Amygdala (tissue), 56 donors: ENCODE measurements at regions not wholly inside any gene's neighbourhood (a gene's known extent, or its start where the extent isn't known, plus 50 kb on each side); places are given as distances from the start of the nearest gene placed in this dataset.
"Not testable (repeated sequence)": the region's sequence is repeated elsewhere in the genome, so short reads cannot be mapped to it uniquely, and the experiment has no call there.

Experiments used
- DNase-seq, 56 donors: peaks; one replicate each; lab custom pipeline; 2025; lab: John Stamatoyannopoulos, UW

- not testable (repeated sequence) for DNase-seq
Observed at GRCh38 chr2:132068407-132068806, 93.3 kb downstream of the ANKRD30BL start.

DNA sequence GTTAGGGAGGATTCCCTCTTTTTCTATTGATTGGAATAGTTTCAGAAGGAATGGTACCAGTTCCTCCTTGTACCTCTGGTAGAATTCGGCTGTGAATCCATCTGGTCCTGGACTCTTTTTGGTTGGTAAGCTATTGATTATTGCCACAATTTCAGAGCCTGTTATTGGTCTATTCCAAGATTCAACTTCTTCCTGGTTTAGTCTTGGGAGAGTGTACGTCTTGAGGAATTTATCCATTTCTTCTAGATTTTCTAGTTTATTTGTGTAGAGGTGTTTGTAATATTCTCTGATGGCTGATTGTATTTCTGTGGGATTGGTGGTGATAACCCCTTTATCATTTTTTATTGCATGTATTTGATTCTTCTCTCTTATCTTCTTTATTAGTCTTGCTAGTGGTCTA, 96.4 kb downstream of the ANKRD30BL start:
- not testable (repeated sequence) for DNase-seq

DNA sequence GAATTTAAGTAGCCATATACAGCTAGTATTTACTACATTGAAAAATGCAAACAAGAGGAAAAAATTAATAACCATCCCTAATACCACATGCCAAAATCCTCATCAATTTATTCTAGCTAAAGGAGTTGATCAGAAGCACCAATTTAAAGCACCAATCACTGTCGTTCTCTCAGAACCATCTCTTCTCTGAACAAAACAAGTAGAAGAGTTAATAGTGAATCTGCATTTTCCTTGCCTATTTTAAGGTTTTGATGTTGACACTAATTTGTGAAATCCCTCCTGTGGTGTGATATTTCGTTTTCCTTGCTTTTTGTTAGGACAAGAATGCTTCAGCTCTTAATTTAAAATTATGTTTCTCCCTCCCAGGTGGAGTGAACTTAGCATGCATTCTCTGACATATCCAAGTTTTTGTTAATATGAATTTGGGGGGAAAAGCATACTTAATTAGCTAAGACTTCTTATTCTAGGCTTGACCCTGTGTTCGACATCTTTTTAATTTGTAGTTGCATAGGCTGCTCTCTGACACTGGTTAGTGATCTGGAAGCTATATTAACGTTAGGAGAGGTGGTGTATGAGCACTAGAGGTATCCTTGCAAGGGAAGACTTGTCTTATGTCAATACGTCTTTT, 122.0 kb downstream of the ANKRD30BL start:
- not testable (repeated sequence) for DNase-seq

DNA sequence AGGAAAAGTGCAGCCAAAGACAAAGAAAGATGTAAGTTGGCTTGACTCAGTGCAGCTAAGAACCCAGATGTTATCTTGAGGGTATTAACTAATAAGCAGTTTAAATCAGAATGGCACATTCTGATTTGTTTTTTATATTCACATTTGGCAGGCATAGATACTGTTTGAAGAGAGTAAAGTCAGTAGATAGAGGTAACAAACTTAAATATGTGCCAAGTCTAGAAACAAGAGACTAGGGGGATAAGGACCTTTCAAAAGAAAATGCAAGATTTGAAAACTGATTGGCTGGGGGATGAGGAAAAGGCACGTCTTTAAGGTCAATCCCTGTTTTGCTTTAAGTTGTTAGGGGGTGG, 122.9 kb downstream of the ANKRD30BL start:
- DNase-seq: not testable (repeated sequence)

DNA sequence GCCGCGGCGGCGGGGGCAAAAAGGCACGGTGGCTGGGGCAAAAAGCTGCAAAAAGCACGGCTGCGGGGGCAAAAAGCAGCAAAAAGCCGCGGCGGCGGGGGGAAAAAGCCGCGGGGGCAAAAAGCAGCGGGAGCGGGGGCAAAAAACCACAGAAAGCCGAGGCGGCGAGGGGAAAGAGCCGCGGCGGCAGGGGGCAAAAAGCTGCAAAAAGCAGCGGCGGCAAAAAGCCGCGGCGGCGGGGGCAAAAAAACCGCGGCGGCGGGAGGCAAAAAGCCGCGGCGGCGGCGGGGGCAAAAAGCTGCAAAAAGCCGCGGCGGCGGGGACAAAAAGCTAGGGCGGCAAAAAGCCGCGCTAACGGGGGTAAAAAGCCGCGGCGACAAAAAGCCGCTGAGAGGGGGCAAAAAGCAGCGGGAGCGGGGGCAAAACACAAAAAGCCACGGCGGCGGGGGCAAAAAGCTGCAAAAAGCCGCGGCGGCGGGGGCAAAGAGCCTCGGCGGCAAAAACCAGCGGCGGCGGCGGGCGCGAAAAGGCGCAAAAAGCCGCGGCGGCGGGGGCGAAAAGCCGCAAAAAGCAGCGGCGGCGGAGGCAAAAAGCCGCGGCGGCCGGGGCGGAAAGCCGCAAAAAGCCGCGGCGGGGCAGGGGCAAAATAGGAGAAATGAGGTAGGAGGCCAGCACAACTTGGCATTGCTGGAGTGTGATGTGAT, 123.4 kb downstream of the ANKRD30BL start:
- no peak for DNase-seq

DNA sequence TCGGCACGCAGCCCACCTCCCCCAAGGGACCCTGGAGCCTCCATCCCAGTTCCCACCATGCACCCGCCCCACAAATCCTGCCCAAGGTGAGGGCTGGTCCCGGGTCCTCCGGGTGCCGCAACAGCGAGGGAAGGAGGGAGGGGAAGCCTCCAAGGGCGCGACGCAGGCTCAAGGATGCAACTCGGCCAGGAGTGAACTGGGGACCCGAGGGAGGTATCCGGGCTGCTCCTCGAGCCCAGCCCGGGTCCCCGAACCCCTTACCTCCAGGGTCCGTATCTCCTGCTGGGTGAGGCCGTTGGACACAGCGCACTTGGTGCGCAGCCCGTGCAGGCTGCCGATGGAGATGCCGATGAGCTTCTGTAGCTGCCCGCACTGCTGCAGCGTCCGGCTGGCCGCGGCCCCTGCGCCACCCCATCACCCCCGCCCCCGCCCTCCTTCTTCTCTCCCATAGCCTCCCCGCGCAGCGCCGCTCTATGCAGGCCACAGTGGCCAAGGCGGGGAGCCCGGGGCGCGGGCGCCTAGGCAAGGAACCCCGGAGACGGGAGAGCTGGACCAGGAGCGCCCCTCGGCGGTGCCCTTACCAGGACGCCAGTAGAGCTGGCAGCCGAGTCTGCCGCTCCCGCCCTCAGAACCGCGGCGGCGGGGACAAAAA, 124.1 kb downstream of the ANKRD30BL start:
- peak in 22 of 56 donors; percentile 0 to 64 (median 18) for DNase-seq

GRCh38 chr2:132034646-132035045, 127.1 kb downstream of the ANKRD30BL start:
- DNase-seq: no peak

GRCh38 chr2:132033949-132034348, 127.8 kb downstream of the ANKRD30BL start:
- no peak for DNase-seq

DNA sequence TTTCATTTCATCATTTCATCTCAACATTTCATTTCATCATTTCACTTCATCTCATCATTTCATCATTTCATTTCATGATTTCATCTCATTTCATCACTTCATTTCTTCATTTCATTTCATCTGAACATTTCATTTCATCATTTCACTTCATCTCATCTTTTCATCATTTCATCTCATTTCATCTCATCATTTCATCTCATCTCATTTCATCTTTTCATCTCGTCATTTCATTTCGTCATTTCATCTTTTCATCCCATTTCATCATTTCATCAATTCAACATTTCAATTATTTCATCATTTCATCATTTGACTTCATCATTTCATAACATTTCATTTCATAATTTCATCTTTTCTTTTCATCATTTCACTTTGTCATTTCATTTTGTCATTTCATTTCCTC, 128.4 kb downstream of the ANKRD30BL start:
- no peak for DNase-seq

- not testable (repeated sequence) for DNase-seq
Observed at GRCh38 chr2:132012046-132012445, 149.7 kb downstream of the ANKRD30BL start.

DNA sequence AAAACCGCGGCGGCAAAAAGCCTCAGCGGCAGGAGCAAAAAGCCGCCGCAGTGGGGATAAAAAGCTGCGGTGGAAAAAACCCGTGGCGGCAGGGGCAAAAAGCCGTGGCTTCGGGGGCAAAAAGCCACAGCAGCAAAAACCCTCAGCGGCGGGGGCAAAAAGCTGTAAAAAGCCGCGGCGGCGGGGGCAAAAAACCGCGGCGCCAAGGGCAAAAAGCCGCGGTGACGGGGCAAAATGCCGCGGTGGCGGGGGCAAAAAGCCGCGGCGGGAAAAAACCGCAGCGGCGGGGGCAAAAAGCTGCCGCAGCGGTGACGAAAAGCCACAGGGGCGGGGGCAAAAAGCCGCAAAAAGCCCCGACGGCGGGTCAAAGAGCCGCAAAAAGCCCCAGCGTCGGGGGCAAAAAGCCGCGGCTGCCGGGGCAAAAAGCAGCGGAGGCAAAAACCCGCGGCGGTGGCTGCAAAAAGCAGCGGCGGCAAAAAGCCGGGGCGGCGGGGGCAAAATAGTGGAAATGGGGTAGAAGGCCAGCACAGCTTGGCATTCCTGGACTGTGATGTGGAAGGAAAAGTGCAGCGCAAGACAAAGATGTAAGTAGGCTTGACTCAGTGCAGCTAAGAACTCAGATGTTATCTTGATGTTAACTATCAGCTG, 151.8 kb downstream of the ANKRD30BL start:
- DNase-seq: no peak

GRCh38 chr2:132009177-132009873, 152.4 kb downstream of the ANKRD30BL start:
- no peak for DNase-seq

- DNase-seq: not testable (repeated sequence)
Observed at GRCh38 chr2:131990751-131991150, 171.0 kb downstream of the ANKRD30BL start.

- DNase-seq: not testable (repeated sequence)
Observed at GRCh38 chr2:131966671-131967070, 195.1 kb downstream of the ANKRD30BL start.

GRCh38 chr2:131966256-131966655, 195.5 kb downstream of the ANKRD30BL start:
- no peak for DNase-seq

DNA sequence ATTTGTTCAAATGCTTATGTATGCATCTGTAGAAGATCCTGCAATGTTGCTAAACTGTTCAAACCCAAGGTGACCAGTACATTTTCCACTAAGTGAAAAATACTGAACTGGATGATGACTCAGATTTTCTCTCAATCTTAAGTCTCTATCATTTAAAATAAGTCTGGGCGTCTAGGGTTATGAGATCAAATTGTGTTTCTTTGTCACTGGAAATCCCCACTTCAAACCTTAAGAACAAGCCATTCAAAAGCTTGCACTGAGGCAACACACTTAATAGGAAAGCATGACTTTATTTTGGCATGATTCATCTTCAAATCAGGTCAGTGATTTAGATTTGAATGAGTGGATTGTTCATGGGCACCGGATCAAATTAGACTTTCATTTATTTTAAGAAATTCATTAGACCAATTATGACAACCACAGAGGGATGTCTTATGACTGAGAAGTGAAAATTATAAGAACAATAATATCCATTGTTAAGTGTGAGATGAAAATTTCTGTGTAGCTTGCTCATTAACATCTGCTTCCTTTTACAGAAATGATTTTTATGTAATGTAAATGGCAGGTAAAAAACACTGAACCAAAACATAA, 203.6 kb downstream of the ANKRD30BL start:
- not testable (repeated sequence) for DNase-seq

- not testable (repeated sequence) for DNase-seq
Observed at GRCh38 chr2:131948641-131949040, 213.1 kb downstream of the ANKRD30BL start.

GRCh38 chr2:131923287-131923686, 238.5 kb downstream of the ANKRD30BL start:
- DNase-seq: not testable (repeated sequence)

- DNase-seq: not testable (repeated sequence)
Observed at GRCh38 chr2:131922854-131923253, 238.9 kb downstream of the ANKRD30BL start.
